WTC11 (cell line): ENCODE measurements at regions not wholly inside any gene's neighbourhood (a gene's known extent, or its start where the extent isn't known, plus 50 kb on each side); places are given as distances from the start of the nearest gene placed in this dataset.

Experiments used
- ATAC-seq: fragments of 200-7000 bp; cut with Tn5 transposase; 2 replicates; pipeline ENCODE4 v1.10.0; 2021; ENCODE audit warnings: mild to moderate bottlenecking, moderate library complexity
- CTCF ChIA-PET: fragments of 300-600 bp; sonication (Branson Sonifier 250); formaldehyde crosslinking; loops from one replicate; lab custom pipeline; 2021; ENCODE audit warnings: antibody characterized with exemption; lab: Charles Lee
- POLR2A ChIA-PET: fragments of 350-600 bp; sonication (Branson Sonifier 250); formaldehyde crosslinking; loops from one replicate; lab custom pipeline; 2021; ENCODE audit warnings: antibody characterized with exemption; lab: Charles Lee
- DNase-seq: peaks from one replicate; pipeline ENCODE4 v3.0.0; 2021; ENCODE audit warnings: low spot score
- H3K27ac Mint-ChIP-seq: 2 replicates; pipeline ENCODE4 v1.8.0; 2021; ENCODE audit warnings: mixed read lengths
- H3K27me3 Mint-ChIP-seq: 2 replicates; pipeline ENCODE4 v1.8.0; 2021; ENCODE audit warnings: low read depth, mild to moderate bottlenecking, moderate library complexity, mixed read lengths
- H3K36me3 Mint-ChIP-seq: 2 replicates; pipeline ENCODE4 v1.8.0; 2021; ENCODE audit warnings: mixed read lengths
- H3K4me1 Mint-ChIP-seq: 2 replicates; pipeline ENCODE4 v1.8.0; 2022; ENCODE audit warnings: mixed read lengths
- H3K4me3 Mint-ChIP-seq: 2 replicates; pipeline ENCODE4 v1.8.0; 2021; ENCODE audit warnings: mild to moderate bottlenecking, moderate library complexity, mixed read lengths
- H3K9me3 Mint-ChIP-seq: 2 replicates; pipeline ENCODE4 v1.8.0; 2021; ENCODE audit warnings: mixed read lengths
- E2F1 ChIP-seq: sonication (generic); formaldehyde crosslinking; IDR thresholded peaks from 2 replicates; pipeline ENCODE4 v1.8.0; 2022; ENCODE audit warnings: mild to moderate bottlenecking, missing genetic modification reagents
- FOXP1 ChIP-seq: sonication (generic); formaldehyde crosslinking; IDR thresholded peaks from 2 replicates; pipeline ENCODE4 v1.8.0; 2022; ENCODE audit warnings: missing genetic modification reagents, mild to moderate bottlenecking, moderate library complexity, borderline replicate concordance
- GTF2I ChIP-seq: fragments of 250-450 bp; sonication (Bioruptor Pico); conservative IDR thresholded peaks from 2 replicates; pipeline ENCODE4 v1.4.0; 2021; ENCODE audit warnings: mild to moderate bottlenecking
- KAT7 ChIP-seq: sonication (generic); formaldehyde crosslinking; IDR thresholded peaks from 2 replicates; pipeline ENCODE4 v1.8.1; 2023; ENCODE audit warnings: missing genetic modification reagents, mild to moderate bottlenecking, borderline replicate concordance
- STAT6 ChIP-seq: sonication (generic); formaldehyde crosslinking; conservative IDR thresholded peaks from 2 replicates; pipeline ENCODE4 v1.8.1; 2023; ENCODE audit warnings: mild to moderate bottlenecking, low read depth, missing genetic modification reagents, moderate library complexity
- USF2 ChIP-seq: sonication (generic); formaldehyde crosslinking; IDR thresholded peaks from 2 replicates; pipeline ENCODE4 v1.8.1; 2023; ENCODE audit warnings: mild to moderate bottlenecking, missing genetic modification reagents, moderate library complexity
- ZNF281 ChIP-seq: sonication (generic); formaldehyde crosslinking; IDR thresholded peaks from 2 replicates; pipeline ENCODE4 v1.8.0; 2023; ENCODE audit warnings: mild to moderate bottlenecking, missing genetic modification reagents
- ZNF416 ChIP-seq: fragments of 250-450 bp; sonication (Bioruptor Pico); IDR thresholded peaks from 2 replicates; pipeline ENCODE4 v1.9.0; 2021; ENCODE audit warnings: mild to moderate bottlenecking, inconsistent platforms
- TF ChIP-seq, protein P1 (sequence below): sonication (generic); formaldehyde crosslinking; IDR thresholded peaks from 2 replicates; pipeline ENCODE4 v1.8.0; 2023; ENCODE audit warnings: missing genetic modification reagents, mild to moderate bottlenecking, borderline replicate concordance
- TF ChIP-seq, protein P2 (sequence below): sonication (generic); formaldehyde crosslinking; IDR thresholded peaks from 2 replicates; pipeline ENCODE4 v1.8.1; 2022; ENCODE audit warnings: mild to moderate bottlenecking, moderate library complexity, missing genetic modification reagents
- TF ChIP-seq, protein P3 (sequence below): fragments of 200-600 bp; IDR thresholded peaks from 2 replicates; pipeline ENCODE4 v1.8.0; 2022; ENCODE audit warnings: antibody characterized with exemption
- TF ChIP-seq, protein P4 (sequence below): sonication (generic); formaldehyde crosslinking; IDR thresholded peaks from 2 replicates; pipeline ENCODE4 v1.8.0; 2023; ENCODE audit warnings: missing genetic modification reagents

- TF ChIP-seq E2F1 (CRISPR knock-in tag) (no peak), KAT7 (CRISPR knock-in tag) (no peak), ZNF416 (CRISPR knock-in tag) (no peak)
- TF ChIP-seq, protein P1, sequence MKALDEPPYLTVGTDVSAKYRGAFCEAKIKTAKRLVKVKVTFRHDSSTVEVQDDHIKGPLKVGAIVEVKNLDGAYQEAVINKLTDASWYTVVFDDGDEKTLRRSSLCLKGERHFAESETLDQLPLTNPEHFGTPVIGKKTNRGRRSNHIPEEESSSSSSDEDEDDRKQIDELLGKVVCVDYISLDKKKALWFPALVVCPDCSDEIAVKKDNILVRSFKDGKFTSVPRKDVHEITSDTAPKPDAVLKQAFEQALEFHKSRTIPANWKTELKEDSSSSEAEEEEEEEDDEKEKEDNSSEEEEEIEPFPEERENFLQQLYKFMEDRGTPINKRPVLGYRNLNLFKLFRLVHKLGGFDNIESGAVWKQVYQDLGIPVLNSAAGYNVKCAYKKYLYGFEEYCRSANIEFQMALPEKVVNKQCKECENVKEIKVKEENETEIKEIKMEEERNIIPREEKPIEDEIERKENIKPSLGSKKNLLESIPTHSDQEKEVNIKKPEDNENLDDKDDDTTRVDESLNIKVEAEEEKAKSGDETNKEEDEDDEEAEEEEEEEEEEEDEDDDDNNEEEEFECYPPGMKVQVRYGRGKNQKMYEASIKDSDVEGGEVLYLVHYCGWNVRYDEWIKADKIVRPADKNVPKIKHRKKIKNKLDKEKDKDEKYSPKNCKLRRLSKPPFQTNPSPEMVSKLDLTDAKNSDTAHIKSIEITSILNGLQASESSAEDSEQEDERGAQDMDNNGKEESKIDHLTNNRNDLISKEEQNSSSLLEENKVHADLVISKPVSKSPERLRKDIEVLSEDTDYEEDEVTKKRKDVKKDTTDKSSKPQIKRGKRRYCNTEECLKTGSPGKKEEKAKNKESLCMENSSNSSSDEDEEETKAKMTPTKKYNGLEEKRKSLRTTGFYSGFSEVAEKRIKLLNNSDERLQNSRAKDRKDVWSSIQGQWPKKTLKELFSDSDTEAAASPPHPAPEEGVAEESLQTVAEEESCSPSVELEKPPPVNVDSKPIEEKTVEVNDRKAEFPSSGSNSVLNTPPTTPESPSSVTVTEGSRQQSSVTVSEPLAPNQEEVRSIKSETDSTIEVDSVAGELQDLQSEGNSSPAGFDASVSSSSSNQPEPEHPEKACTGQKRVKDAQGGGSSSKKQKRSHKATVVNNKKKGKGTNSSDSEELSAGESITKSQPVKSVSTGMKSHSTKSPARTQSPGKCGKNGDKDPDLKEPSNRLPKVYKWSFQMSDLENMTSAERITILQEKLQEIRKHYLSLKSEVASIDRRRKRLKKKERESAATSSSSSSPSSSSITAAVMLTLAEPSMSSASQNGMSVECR (CRISPR knock-in tag) = no peak
These were observed 262.7 kb upstream of the NSMCE3 start (continued) for GRCh38 chr15:29532296-29532695.

DNA sequence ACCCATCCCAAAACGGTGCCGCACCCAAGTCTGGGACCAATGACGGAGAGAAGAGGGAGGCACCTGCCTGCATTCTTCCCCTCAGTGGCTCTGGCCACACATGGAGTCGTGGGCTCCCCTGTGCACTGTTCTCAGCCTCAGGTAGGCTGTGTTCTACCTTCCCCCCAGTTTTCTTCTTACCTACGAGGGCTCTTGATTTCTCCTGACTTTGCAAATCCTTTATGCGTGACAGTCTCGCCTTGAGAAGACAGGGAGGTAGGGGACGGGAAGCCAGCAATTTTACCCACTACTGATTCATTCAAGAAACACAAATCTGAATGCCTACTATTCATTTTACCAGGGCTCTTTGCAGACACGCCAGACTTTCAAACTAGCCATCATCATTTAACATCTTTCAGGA lies 261.3 kb upstream of the NSMCE3 start:
- peaks cover 45% of the 10 kb centered on the region for H3K4me1 Mint-ChIP-seq
- no peak for TF ChIP-seq STAT6 (CRISPR knock-in tag)
- TF ChIP-seq USF2 = no peak
- TF ChIP-seq, protein P2, sequence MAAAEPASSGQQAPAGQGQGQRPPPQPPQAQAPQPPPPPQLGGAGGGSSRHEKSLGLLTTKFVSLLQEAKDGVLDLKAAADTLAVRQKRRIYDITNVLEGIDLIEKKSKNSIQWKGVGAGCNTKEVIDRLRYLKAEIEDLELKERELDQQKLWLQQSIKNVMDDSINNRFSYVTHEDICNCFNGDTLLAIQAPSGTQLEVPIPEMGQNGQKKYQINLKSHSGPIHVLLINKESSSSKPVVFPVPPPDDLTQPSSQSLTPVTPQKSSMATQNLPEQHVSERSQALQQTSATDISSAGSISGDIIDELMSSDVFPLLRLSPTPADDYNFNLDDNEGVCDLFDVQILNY (CRISPR knock-in tag) = no peak
- TF ChIP-seq GTF2I (CRISPR knock-in tag) = no peak
- TF ChIP-seq, protein P3, sequence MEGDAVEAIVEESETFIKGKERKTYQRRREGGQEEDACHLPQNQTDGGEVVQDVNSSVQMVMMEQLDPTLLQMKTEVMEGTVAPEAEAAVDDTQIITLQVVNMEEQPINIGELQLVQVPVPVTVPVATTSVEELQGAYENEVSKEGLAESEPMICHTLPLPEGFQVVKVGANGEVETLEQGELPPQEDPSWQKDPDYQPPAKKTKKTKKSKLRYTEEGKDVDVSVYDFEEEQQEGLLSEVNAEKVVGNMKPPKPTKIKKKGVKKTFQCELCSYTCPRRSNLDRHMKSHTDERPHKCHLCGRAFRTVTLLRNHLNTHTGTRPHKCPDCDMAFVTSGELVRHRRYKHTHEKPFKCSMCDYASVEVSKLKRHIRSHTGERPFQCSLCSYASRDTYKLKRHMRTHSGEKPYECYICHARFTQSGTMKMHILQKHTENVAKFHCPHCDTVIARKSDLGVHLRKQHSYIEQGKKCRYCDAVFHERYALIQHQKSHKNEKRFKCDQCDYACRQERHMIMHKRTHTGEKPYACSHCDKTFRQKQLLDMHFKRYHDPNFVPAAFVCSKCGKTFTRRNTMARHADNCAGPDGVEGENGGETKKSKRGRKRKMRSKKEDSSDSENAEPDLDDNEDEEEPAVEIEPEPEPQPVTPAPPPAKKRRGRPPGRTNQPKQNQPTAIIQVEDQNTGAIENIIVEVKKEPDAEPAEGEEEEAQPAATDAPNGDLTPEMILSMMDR = no peak
- TF ChIP-seq, protein P1 (CRISPR knock-in tag) = no peak
- no peak for TF ChIP-seq ZNF281 (CRISPR knock-in tag)
- TF ChIP-seq, protein P4, sequence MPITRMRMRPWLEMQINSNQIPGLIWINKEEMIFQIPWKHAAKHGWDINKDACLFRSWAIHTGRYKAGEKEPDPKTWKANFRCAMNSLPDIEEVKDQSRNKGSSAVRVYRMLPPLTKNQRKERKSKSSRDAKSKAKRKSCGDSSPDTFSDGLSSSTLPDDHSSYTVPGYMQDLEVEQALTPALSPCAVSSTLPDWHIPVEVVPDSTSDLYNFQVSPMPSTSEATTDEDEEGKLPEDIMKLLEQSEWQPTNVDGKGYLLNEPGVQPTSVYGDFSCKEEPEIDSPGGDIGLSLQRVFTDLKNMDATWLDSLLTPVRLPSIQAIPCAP = no peak
- TF ChIP-seq FOXP1 (CRISPR knock-in tag) = no peak
- TF ChIP-seq, all 79 proteins: peak for 0
- Mint-ChIP-seq H3K27me3 (no peaks in the 10 kb centered on the region), H3K9me3 (no peaks in the 10 kb centered on the region), H3K4me3 (no peak overlapping the region), H3K36me3 (no peaks in the 10 kb centered on the region), H3K27ac (peak overlapping the region; percentile 50; the same call in 1 of the 2 replicates)
- ChIA-PET CTCF (no interaction called here), POLR2A (no interaction called here)
- no peak for DNase-seq
- no peak for ATAC-seq
